ENCODE measurements at regions not wholly inside any gene's neighbourhood (a gene's known extent, or its start where the extent isn't known, plus 50 kb on each side); places are given as distances from the start of the nearest gene placed in this dataset.

- H3K9me3 ChIP-seq (ENCODE audit: control insufficient read depth in 1 of 2, insufficient read depth in 1 of 2, low read depth in 1 of 2, low read length in 2 of 2): peaks cover 31 to 38% of the 10 kb centered on the region in 2 experiments; a peak in 2 of 4 replicates
- H3K9me2 ChIP-seq (ENCODE audit: insufficient read depth): no peaks in the 10 kb centered on the region
- H3K9ac ChIP-seq (ENCODE audit: low read length): no peak overlapping the region
- CTCF ChIA-PET: no interaction called here
- H3K79me2 ChIP-seq (ENCODE audit: insufficient read depth, low read length): no peaks in the 10 kb centered on the region
- BruUV-seq (replicated peaks): no TSS peak
- H3K36me3 ChIP-seq (ENCODE audit: control insufficient read depth in 1 of 2, insufficient read depth in 2 of 2, low read length in 2 of 2): no peaks in the 10 kb centered on the region
- ATAC-seq (no peak), DNase-seq (ENCODE audit: low read depth, low spot score) (no peak)
- H2AFZ ChIP-seq (ENCODE audit: low read depth, low read length, poor library complexity, severe bottlenecking): no peak overlapping the region
- H3K4me3 ChIP-seq (replicated peaks in 1 of 2; ENCODE audit: low read depth in 1 of 2, low read length in 2 of 2): no peak overlapping the region
- TF ChIP-seq POLR2A (IDR thresholded peaks at IDR 0.05; ENCODE audit: borderline replicate concordance, extremely low read depth, insufficient read depth, insufficient read length) (no peak), FOSL1 (IDR thresholded peaks at IDR 0.05; ENCODE audit: low read depth) (no peak), JUND (IDR thresholded peaks at IDR 0.05) (no peak), REST (IDR thresholded peaks at IDR 0.05; ENCODE audit: low read depth) (no peak), EGR1 (IDR thresholded peaks at IDR 0.05; ENCODE audit: low read depth) (no peak), EZH2 (IDR thresholded peaks at IDR 0.05) (no peak)
- H3K4me1 ChIP-seq (ENCODE audit: control insufficient read depth in 1 of 2, insufficient read depth in 2 of 2, low read length in 2 of 2): no peaks in the 10 kb centered on the region
- POLR2A ChIA-PET: no interaction called here
- H3K4me2 ChIP-seq (ENCODE audit: low read length): no peak overlapping the region
- H4K20me1 ChIP-seq (ENCODE audit: insufficient read depth): no peaks in the 10 kb centered on the region
- RAD21 ChIA-PET (ENCODE audit: low non-redundant PET in 1 of 2, low total read pairs in 2 of 2, uncharacterized antibody in 2 of 2, unreplicated experiment in 2 of 2): no interaction called here
- no peaks in the 10 kb centered on the region for H3K27me3 ChIP-seq (ENCODE audit: insufficient read depth, low read length)
- no peak overlapping the region for H3K27ac ChIP-seq (ENCODE audit: low read depth, low read length)
- intact Hi-C loops (cut with micrococcal nuclease): no loop called here
Observed at GRCh38 chr10:108003576-108003975, 839.1 kb upstream of the SORCS1 start.

- ATAC-seq: no peak
- ChIA-PET POLR2A (no interaction called here), CTCF (no interaction called here), RAD21 (ENCODE audit: low non-redundant PET in 1 of 2, low total read pairs in 2 of 2, uncharacterized antibody in 2 of 2, unreplicated experiment in 2 of 2) (no interaction called here)
- BruUV-seq (replicated peaks): no TSS peak
- no peak overlapping the region for H3K4me2 ChIP-seq (ENCODE audit: low read length)
- DNase-seq (ENCODE audit: low read depth, low spot score): no peak
- H3K9me2 ChIP-seq (ENCODE audit: insufficient read depth): no peaks in the 10 kb centered on the region
- no peaks in the 10 kb centered on the region for H3K27me3 ChIP-seq (ENCODE audit: insufficient read depth, low read length)
- no peaks in the 10 kb centered on the region for H3K36me3 ChIP-seq (ENCODE audit: control insufficient read depth in 1 of 2, insufficient read depth in 2 of 2, low read length in 2 of 2)
- no peak overlapping the region for H3K9ac ChIP-seq (ENCODE audit: low read length)
- intact Hi-C loops (cut with micrococcal nuclease): no loop called here
- no peaks in the 10 kb centered on the region for H4K20me1 ChIP-seq (ENCODE audit: insufficient read depth)
- no peaks in the 10 kb centered on the region for H3K4me1 ChIP-seq (ENCODE audit: control insufficient read depth in 1 of 2, insufficient read depth in 2 of 2, low read length in 2 of 2)
- no peak overlapping the region for H2AFZ ChIP-seq (ENCODE audit: low read depth, low read length, poor library complexity, severe bottlenecking)
- H3K9me3 ChIP-seq (ENCODE audit: control insufficient read depth in 1 of 2, insufficient read depth in 1 of 2, low read depth in 1 of 2, low read length in 2 of 2): peaks cover 31 to 38% of the 10 kb centered on the region in 2 experiments; a peak in 2 of 4 replicates
- no peak for TF ChIP-seq FOSL1 (IDR thresholded peaks at IDR 0.05; ENCODE audit: low read depth)
- TF ChIP-seq POLR2A (IDR thresholded peaks at IDR 0.05; ENCODE audit: borderline replicate concordance, extremely low read depth, insufficient read depth, insufficient read length): no peak
- no peak for TF ChIP-seq CEBPB (IDR thresholded peaks at IDR 0.05; ENCODE audit: low read depth)
- no peak overlapping the region for H3K4me3 ChIP-seq (replicated peaks in 1 of 2; ENCODE audit: low read depth in 1 of 2, low read length in 2 of 2)
- H3K27ac ChIP-seq (ENCODE audit: low read depth, low read length): no peak overlapping the region
- H3K79me2 ChIP-seq (ENCODE audit: insufficient read depth, low read length): no peaks in the 10 kb centered on the region
Observed at GRCh38 chr10:108003061-108003460, 838.6 kb upstream of the SORCS1 start.

Measured in HCT116 (cell line).